NCI-H446 (cell line): ENCODE measurements at regions not wholly inside any gene's neighbourhood (a gene's known extent, or its start where the extent isn't known, plus 50 kb on each side); places are given as distances from the start of the nearest gene placed in this dataset.
"Not testable (repeated sequence)": the region's sequence is repeated elsewhere in the genome, so short reads cannot be mapped to it uniquely, and the experiment has no call there.

Experiments
- DNase-seq, 2 experiments: peaks; one replicate each; lab custom pipeline; 2025; lab: John Stamatoyannopoulos, UW

DNA sequence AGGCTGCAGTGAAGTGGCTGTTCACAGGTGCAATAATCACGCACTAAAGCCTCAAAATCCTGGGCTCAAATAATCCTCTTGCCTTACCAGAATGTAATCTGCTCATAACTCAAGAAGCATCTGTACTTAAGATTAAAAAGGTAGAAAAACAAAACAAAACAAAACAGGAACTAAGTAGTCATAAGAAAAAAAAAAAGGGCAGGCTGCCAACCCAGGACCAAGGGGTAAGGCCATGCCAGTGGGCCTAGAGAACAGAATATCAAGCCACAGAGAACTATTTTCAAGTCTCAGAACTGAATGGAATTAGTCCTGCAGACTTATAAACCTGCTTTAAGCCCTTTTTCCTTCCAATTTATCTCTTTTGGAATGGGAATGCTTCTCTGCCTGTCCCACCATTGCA, 64.8 kb upstream of the TBC1D3K start:
- no peak for DNase-seq

DNA sequence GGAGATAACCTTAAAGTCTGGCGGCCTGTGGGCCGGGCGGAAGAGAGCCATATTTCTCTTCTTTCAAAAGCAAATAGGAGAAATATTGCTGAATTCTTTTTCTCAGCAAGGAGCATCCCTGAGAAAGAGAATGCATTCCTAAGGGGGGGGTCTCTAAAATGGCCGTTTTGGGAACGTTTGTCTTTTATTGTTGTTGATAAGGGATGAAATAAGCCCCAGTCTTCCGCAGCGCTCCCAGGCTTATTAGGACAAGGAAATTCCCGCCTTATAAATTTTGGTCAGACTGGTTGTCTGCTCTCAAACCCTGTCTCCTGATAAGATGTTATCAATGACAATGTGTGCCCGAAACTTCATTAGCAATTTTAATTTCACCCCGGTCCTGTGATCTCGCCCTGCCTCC, 65.8 kb upstream of the TBC1D3K start:
- not testable (repeated sequence) for DNase-seq

DNA sequence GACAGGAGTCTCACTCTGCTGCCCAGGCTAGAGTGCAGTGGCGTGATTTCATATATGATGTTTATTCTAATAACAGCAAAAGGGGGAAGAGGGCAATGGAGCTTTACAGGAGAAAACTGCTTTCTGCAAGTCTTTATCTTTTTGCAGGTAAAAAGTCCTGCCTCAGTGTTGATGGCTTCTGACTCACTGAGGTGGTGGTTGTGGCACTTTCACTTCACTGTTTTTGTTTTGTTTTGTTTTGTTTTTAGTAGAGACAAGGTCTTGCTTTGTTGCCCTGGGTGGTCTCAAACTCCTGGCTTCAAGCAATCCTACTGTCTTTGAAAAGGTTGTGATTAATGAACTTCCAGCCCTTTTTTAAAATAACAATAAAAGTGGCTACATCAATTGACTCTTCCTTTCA, 68.0 kb upstream of the TBC1D3K start:
- no peak for DNase-seq

DNA sequence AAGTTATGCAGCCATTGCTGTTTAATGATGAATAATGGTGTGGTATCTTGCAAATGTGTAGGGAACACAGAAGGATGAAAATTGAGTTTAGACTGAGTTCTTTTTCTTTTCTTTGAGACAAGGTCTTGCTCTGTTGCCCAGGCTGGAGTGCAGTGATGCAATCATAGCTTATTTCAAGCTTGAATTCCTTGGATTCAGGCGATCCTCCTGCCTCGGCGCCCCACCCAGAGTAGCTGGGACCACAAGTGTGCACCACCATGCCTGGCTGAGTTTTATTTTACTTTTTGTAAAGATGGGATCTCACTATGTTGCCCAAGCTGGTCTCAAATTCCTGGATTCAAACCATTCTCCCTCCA, 74.6 kb upstream of the TBC1D3K start:
- DNase-seq = no peak

DNA sequence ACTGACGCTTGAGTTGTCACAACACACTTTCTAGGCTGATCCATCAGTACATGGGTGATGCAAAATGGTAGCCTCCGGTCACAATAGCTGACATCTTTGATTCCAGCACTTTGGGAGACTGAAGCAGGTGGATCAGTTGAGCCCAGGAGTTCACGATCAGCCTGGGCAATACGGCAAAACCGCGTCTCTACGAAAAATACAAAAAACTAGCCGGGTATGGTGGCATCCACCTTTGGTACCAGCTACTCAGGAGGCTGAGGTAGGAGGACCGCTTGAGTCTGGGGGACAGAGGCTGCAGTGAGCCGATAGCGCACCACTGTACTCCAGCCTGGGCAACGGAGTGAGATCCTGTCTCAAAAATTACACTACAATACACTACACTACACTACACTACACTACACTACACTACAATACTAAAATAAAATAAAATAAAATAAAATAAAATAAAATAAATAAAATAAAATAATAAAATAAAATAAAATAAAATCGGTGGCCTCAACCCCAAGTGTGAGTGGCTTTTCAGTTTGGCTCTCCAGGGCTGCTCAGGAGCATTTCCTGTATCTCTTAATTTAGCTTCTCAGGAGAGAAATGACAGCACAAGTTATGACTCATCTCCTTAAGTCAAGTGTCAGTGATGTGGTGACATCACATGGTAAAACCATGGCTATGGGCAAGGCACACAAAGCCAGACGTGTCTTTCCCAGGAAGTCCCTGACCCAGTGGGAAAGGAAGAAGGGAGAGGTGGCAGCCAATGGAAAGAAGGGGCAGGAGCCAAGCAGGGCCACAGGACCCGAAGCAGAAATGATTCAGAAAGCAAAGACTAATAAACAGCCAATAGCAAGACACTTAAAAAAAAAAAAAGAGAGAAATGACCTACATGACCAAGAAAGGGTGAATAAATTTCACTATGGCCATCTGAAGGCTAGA, 75.3 kb upstream of the TBC1D3K start:
- DNase-seq = no peak

DNA sequence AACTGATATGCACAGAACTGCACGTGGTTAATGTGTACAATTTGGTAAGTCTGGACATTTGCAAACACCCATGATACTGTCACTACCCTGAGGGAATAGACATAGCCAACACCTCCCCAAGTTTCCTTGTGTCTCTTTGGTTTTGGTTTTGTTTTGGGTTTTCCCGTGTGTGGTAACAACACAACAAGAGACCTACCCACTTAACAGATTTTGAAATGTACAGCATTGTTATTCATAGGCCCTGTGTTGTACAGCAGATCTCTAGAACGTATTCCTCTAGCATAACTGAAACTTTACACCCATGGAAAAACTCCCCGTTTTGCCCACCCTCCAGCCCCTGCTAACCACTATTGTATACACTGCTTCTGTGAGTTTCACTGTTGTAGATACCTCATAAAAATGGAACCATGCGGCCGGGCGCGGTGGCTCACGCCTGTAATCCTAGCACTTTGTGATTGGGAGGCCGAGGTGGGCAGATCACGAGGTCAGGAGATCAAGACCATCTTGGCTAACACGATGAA, 76.3 kb upstream of the TBC1D3K start:
- DNase-seq = no peak

- DNase-seq = no peak
Observed at GRCh38 chr17:37847102-37847501, 77.1 kb upstream of the TBC1D3K start.

DNA sequence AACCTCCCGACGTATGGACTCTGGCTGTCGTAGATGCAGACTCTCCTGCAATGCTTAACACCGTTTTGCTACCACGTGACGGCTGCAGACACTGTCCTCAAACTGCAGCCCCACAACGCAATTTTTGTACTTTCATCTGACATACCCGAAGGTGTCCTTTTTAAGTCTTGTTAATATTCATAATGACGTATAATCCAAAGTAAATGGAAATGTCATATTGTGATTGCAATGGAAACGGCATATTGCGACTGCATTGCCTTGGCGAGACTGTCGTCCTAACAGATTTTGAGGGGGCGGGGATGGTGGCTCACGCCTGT, 79.3 kb upstream of the TBC1D3K start:
- DNase-seq = no peak

GRCh38 chr17:37844158-37844976, 79.8 kb upstream of the TBC1D3K start:
- DNase-seq = no peak

DNA sequence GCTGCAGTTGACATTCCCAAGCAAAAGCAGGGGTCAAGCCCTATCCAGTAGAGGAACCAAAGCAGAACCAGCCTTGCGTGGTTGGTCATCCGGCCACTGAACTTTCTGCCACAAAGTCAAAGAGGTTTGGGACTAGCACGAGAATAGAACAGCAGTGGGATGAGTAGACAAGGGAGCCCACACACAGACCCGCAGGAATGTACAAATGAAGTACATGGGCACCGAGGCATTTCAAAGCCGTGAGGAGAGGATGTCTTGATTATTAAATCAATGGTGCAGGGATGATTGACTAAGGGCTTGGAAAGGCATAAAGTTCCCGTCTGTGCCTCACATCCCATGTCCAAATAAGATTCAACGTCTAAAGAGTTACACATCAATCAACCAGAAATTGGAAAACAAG, 81.8 kb upstream of the TBC1D3K start:
- no peak for DNase-seq

DNA sequence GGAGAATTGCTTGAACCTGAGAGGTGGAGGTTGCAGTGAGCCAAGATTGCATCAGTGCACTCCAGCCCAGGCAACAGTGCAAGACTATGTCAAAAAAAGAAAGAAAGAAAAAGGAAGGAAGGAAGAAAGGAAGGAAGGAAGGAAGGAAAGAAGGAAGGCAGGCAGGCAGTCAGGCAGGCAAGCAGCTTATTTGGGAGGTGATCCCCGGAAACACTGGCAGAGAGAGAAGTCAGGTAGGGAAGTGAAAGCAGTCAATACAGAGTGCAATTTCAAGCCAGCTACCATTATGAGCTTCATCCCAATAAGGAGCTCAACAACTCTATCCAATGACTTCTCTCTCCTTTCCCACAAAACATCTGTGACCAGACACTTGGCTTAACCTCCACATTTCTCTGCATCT, 83.0 kb upstream of the TBC1D3K start:
- no peak for DNase-seq

GRCh38 chr17:37840576-37840975, 83.6 kb upstream of the TBC1D3K start:
- no peak for DNase-seq

GRCh38 chr17:37839196-37839978, 84.8 kb upstream of the TBC1D3K start:
- no peak for DNase-seq

DNA sequence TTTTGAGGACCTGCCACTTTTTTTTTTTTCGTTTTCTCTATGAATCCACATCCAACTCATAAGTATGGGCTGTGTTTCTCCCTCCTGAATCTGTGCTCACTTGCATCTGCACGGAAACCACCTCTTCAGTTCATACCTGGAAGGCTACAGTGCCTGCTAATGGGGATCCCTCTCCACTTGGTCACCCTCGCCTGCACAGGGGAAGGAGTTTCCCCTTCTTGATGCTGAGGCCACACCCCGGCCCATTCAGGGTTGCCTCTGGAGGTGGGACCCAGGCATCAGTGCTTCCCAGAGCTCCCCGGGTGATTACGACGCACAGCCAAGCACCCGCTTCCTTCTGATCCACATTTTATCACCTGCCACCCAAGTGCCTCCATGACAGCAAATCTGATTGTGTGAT, 85.9 kb upstream of the TBC1D3K start:
- DNase-seq = no peak

GRCh38 chr17:37836593-37836992, 87.6 kb upstream of the TBC1D3K start:
- DNase-seq = no peak

GRCh38 chr17:37834168-37834567, 89.3 kb upstream of the HNF1B start:
- DNase-seq = no peak

- no peak for DNase-seq
Observed at GRCh38 chr17:37833237-37833859, 88.5 kb upstream of the HNF1B start.

- DNase-seq = no peak
Observed at GRCh38 chr17:37831986-37832385, 87.1 kb upstream of the HNF1B start.

DNA sequence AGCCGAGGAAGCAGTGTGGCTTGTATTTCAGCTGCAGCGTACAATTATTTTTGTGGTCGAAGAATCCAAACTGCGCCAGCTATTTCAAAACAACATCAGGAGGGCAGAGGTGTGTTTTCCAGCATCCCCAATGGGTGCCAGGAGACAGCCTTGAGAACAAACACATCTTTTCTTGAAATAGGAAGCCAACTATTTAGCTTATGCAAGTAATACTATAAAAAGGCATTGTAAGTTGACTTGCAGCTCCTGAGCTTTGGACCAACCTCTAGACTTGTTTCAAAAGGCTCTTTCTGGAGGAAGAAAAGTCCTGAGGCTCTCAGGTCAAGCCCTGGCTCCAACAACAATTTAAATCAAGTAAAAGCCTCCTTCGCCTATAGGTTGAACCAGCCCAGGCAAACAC, 86.6 kb upstream of the HNF1B start:
- no peak for DNase-seq

DNA sequence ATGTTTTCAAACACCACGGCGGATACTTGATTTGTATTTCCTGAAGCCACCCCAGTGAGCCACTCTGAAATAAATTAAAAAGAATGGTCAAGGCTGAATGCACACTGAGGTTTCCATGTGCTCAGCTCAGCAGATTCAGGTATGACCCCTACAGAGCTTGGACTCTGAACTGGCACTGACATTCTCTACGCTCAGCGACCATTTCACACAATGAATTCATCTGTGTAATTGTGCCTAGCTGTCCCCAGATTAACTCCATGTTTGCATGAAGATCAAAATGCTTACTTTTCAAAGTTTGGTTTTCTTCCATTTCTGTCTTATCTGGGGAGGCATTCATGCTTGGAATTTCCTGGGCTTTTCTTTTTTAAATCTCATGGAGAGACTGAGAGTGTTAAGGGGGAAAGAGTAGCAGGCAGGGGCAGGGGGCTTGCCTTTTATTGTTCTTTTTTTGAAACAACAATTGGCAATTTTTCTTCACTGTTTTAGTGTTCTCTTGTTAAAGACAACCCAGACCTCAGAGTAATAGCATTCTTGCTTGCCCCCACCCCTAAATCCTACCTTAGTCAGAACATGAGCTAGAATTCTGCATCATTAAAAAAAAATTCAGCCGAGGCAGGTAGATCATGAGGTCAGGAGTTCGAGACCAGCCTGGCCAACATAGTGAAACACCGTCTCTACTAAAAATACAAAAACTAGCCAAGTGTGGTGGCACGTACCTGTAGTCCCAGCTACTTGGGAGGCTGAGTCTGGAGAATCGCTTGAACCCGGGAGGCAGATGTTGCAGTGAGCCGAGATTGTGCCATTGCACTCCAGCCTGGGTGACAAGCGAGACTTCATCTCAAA, 85.5 kb upstream of the HNF1B start:
- no peak for DNase-seq

- DNase-seq = no peak
Observed at GRCh38 chr17:37829592-37830123, 84.8 kb upstream of the HNF1B start.
